Spleen (tissue), 7 donors: ENCODE measurements at regions not wholly inside any gene's neighbourhood (a gene's known extent, or its start where the extent isn't known, plus 50 kb on each side); places are given as distances from the start of the nearest gene placed in this dataset.

Experiments used
- CTCF ChIP-seq, 11 experiments: fragments of 200-600 bp in 7 of 11; fragments of 450-650 bp in 4 of 11; sonication (generic) in 4 of 11; IDR thresholded peaks in 8 of 11; conservative IDR thresholded peaks in 3 of 11; 1 replicate in 7 of 11; 2 replicates in 4 of 11; pipeline versions ENCODE4 v1.4.0 to v1.8.0; 2016 to 2021; ENCODE audit warnings: antibody characterized with exemption in 11 of 11, inconsistent platforms in 4 of 11, mild to moderate bottlenecking in 1 of 11
- POLR2A ChIP-seq, 3 donors: fragments of 450-650 bp; IDR thresholded peaks; one replicate each; pipeline ENCODE4 v1.5.1; 2017; ENCODE audit warnings: antibody characterized with exemption in 3 of 3, mild to moderate bottlenecking in 1 of 3
- POLR2AphosphoS5 ChIP-seq, 3 donors: sonication (generic); formaldehyde crosslinking; IDR thresholded peaks; one replicate each; pipeline ENCODE4 v1.5.1; 2017; ENCODE audit warnings: antibody characterized with exemption in 3 of 3
- donor health status: DM: no; HTN: no; CAD: no; lungs with moderate emphysema.
- donor health status: DM: no; HTN: no; CAD: no.
- donor health status: DM: no; HTN: no; CAD: no.

GRCh38 chr1:177869586-177869985 lies 100.3 kb downstream of the SEC16B start:
- no peak for TF ChIP-seq POLR2A (IDR thresholded peaks at IDR 0.05)
- no peak for TF ChIP-seq CTCF (IDR thresholded peaks at IDR 0.05 in 8 of 11, conservative IDR thresholded peaks at IDR 0.05 in 3 of 11)
- no peak for TF ChIP-seq POLR2AphosphoS5 (IDR thresholded peaks at IDR 0.05)
